Right lobe of liver (tissue), 6 donors: ENCODE measurements at regions not wholly inside any gene's neighbourhood (a gene's known extent, or its start where the extent isn't known, plus 50 kb on each side); places are given as distances from the start of the nearest gene placed in this dataset.

Experiments used
- ATAC-seq, 4 donors: fragments of 200-7000 bp; cut with Tn5 transposase; one replicate each; pipeline ENCODE4 v1.9.1; 2020; ENCODE audit warnings: mild to moderate bottlenecking in 4 of 4, moderate library complexity in 4 of 4
- DNase-seq, 3 donors: peaks; one replicate each; pipeline ENCODE4 v3.0.0-alpha.2; 2020
- H3K27ac ChIP-seq, 3 donors: fragments of 200-600 bp; one replicate each; pipeline ENCODE4 v1.8.0; 2022
- H3K27me3 ChIP-seq, 2 donors: fragments of 200-600 bp; one replicate each; pipeline ENCODE4 v1.8.0; 2022
- H3K36me3 ChIP-seq, 4 donors: fragments of 200-600 bp; sonication (generic) in 1 of 4; one replicate each; pipeline versions ENCODE4 v1.5.1 to v1.8.0; 2017 to 2022; ENCODE audit warnings: control low read depth in 1 of 4
- H3K4me1 ChIP-seq, 4 donors: fragments of 200-600 bp; sonication (generic) in 1 of 4; one replicate each; pipeline versions ENCODE4 v1.5.1 to v1.8.0; 2017 to 2022; ENCODE audit warnings: control low read depth in 1 of 4
- H3K4me3 ChIP-seq, 3 donors: fragments of 200-600 bp; one replicate each; pipeline ENCODE4 v1.8.0; 2022
- H3K9me3 ChIP-seq, 4 donors: fragments of 200-600 bp; sonication (generic) in 1 of 4; one replicate each; pipeline versions ENCODE4 v1.5.1 to v1.8.0; 2017 to 2022; ENCODE audit warnings: control low read depth in 1 of 4
- POLR2A ChIP-seq: fragments of 450-650 bp; IDR thresholded peaks from one replicate; pipeline ENCODE4 v1.6.1; 2017; ENCODE audit warnings: antibody characterized with exemption, mild to moderate bottlenecking
- WGBS: methylation state at CpG from one replicate; pipeline ENCODE4 v1.1.6; 2018; ENCODE audit warnings: low coverage, low lambda C conversion rate; ENCODE audit not compliant: insufficient coverage; ENCODE audit errors: missing lambda C conversion rate; 5-methylcytosine and 5-hydroxymethylcytosine counted together
- intact Hi-C, 2 donors: fragments of 100-400 bp; cut with DNase I; formaldehyde crosslinking; loops; one replicate each; pipeline versions ENCODE4 v1.11.2 to v1.14.1; 2022
- TF ChIP-seq, protein P1 (sequence below), 4 donors: fragments of 200-600 bp in 3 of 4; fragments of 450-650 bp in 1 of 4; IDR thresholded peaks; one replicate each; pipeline versions ENCODE4 v1.5.1 to v1.8.0; 2016 to 2022; ENCODE audit warnings: antibody characterized with exemption in 4 of 4, mild to moderate bottlenecking in 2 of 4
- donor health status: DM: no; HTN: yes; CAD: no.
- donor health status: DM: no; HTN: no; CAD: no.
- donor health status: DM: no; HTN: no; CAD: no.
- donor health status: DM: no; HTN: yes; CAD: no.
- donor health status: DM: no; HTN: yes; CAD: no.

DNA sequence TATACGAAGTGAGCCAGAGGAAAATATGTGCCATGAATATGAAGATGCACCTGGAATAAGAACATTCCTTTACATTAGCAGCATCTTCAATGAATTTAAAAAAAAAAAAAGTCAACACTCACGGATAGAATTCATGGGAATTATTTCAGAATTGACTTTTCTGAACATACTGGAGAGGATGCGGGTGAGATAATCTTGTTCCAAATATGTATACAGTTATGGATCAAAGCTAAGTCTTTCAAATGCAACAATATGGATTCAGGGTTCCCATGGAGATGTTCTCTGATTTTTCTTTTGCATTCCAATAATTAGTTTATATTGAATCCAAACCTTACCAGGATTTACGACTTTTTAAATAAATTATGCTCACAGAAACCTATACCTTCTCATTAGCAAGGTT, 1660.7 kb downstream of the SLITRK1 start:
- WGBS = 55% methylated on average over 4 of the region's 4 CpGs
- H3K4me1 ChIP-seq = no peaks in the 10 kb centered on the region
- H3K27me3 ChIP-seq = no peaks in the 10 kb centered on the region
- H3K4me3 ChIP-seq = no peak overlapping the region
- DNase-seq (no peak), ATAC-seq (no peak)
- H3K27ac ChIP-seq = no peak overlapping the region
- TF ChIP-seq, protein P1, sequence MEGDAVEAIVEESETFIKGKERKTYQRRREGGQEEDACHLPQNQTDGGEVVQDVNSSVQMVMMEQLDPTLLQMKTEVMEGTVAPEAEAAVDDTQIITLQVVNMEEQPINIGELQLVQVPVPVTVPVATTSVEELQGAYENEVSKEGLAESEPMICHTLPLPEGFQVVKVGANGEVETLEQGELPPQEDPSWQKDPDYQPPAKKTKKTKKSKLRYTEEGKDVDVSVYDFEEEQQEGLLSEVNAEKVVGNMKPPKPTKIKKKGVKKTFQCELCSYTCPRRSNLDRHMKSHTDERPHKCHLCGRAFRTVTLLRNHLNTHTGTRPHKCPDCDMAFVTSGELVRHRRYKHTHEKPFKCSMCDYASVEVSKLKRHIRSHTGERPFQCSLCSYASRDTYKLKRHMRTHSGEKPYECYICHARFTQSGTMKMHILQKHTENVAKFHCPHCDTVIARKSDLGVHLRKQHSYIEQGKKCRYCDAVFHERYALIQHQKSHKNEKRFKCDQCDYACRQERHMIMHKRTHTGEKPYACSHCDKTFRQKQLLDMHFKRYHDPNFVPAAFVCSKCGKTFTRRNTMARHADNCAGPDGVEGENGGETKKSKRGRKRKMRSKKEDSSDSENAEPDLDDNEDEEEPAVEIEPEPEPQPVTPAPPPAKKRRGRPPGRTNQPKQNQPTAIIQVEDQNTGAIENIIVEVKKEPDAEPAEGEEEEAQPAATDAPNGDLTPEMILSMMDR (IDR thresholded peaks at IDR 0.05) = no peak
- TF ChIP-seq POLR2A = no peak
- intact Hi-C loops = no loop called here
- H3K36me3 ChIP-seq = no peaks in the 10 kb centered on the region
- H3K9me3 ChIP-seq = no peaks in the 10 kb centered on the region

DNA sequence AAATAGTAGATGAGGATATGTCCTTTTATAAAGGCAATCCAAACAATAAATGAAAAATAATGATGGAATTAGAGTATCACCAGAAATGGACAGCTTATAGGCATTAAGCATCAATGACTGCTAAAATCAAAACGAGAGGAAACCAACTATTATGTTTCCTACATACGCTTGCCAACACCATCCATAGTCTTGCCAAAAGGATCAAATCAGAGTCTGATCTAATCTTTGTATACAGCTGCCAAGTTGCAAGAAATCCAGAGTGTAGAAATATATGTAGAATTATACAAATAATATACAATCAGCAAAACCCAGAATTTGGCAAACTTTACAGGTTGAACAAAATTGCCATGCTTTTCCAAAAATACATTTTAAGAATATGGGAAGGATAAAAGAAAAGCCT, 1661.6 kb downstream of the SLITRK1 start:
- WGBS = 50% methylated on average over 2 of the region's 2 CpGs
- H3K27me3 ChIP-seq = no peaks in the 10 kb centered on the region
- ATAC-seq (no peak), DNase-seq (no peak)
- no peak overlapping the region for H3K27ac ChIP-seq
- H3K36me3 ChIP-seq = no peaks in the 10 kb centered on the region
- no peaks in the 10 kb centered on the region for H3K4me1 ChIP-seq
- no peaks in the 10 kb centered on the region for H3K9me3 ChIP-seq
- intact Hi-C loops = no loop called here
- TF ChIP-seq, protein P1 (IDR thresholded peaks at IDR 0.05) = no peak
- no peak for TF ChIP-seq POLR2A
- no peak overlapping the region for H3K4me3 ChIP-seq

DNA sequence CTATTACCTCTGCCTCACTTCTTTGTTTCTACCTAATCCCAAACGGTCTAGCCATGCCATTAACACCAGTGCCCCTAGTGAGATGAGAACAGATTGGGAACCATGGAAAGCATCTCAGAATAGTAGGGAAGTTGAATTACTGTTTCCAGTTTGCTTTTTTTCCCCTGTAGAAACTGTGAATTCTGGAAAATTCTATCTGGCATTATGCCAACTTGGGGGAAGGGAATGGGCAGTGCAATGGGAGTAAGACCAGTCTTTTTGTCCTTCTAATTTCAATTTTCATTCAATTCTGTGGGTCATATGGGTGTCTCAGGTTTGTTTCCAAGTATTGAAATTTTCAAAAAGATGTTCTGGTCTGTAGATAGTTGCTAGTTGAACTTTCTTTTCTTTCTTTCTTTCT, 1666.1 kb downstream of the SLITRK1 start:
- intact Hi-C loops = no loop called here
- WGBS = 38% methylated on average over 1 of the region's 1 CpG
- TF ChIP-seq POLR2A = no peak
- TF ChIP-seq, protein P1 (IDR thresholded peaks at IDR 0.05) = no peak
- Histone ChIP-seq H3K36me3 (no peaks in the 10 kb centered on the region), H3K9me3 (no peaks in the 10 kb centered on the region), H3K27ac (no peak overlapping the region), H3K4me1 (no peaks in the 10 kb centered on the region), H3K4me3 (no peak overlapping the region), H3K27me3 (no peaks in the 10 kb centered on the region)
- DNase-seq (no peak), ATAC-seq (no peak)

DNA sequence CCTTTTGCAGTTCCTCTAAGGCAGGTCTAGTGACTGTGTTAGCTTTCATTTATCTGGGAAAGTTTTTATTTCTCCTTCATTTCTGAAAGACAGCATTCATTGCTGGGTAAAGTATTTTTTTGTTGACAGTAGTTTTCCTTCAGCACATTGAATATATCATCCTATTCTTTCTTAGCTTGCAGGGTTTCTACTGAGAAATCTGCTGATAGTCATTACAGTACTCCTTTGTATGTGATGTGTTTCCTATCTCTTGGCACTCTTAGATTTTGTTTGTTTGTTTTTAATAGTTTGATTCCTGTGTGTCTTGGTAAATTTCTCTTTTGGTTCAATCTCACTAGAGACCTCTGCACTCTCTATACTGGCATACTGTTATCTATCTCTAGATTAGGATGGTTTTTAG, 1667.9 kb downstream of the SLITRK1 start:
- H3K4me1 ChIP-seq = no peaks in the 10 kb centered on the region
- H3K36me3 ChIP-seq = no peaks in the 10 kb centered on the region
- H3K27me3 ChIP-seq = no peaks in the 10 kb centered on the region
- no peak for ATAC-seq
- no peak overlapping the region for H3K4me3 ChIP-seq
- no peak overlapping the region for H3K27ac ChIP-seq
- no peak for TF ChIP-seq POLR2A
- TF ChIP-seq, protein P1 (IDR thresholded peaks at IDR 0.05) = no peak
- H3K9me3 ChIP-seq = no peaks in the 10 kb centered on the region
- DNase-seq = no peak
- intact Hi-C loops = no loop called here

DNA sequence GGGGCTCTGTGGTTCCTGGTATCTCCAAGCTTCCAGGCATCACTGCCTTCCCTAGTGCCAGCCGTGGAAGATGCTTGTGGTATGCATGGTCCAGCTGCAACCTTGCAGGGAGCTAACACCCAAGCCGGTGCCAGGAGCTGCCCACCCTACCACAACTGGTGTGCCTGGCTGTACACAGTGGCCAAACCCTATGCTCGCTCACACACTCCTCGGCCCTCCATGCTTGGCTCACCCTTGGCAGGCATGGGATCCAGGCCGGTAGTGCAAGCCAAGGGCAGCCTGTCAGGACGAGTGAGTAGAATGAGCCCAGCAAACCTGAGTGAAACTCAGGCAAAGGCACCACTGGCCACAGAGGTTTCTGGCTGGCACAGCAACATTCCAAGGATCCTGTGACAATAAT, 1676.0 kb downstream of the SLITRK1 start:
- TF ChIP-seq, protein P1 (IDR thresholded peaks at IDR 0.05) = no peak
- TF ChIP-seq POLR2A = no peak
- no peaks in the 10 kb centered on the region for H3K9me3 ChIP-seq
- no peak overlapping the region for H3K27ac ChIP-seq
- WGBS = 0% methylated on average over 1 of the region's 6 CpGs
- no peaks in the 10 kb centered on the region for H3K4me1 ChIP-seq
- intact Hi-C loops = no loop called here
- H3K27me3 ChIP-seq = no peaks in the 10 kb centered on the region
- no peaks in the 10 kb centered on the region for H3K36me3 ChIP-seq
- no peak overlapping the region for H3K4me3 ChIP-seq
- peak in 1 of 4 donors; percentile 24 for ATAC-seq
- DNase-seq = no peak
